SKM-1 treated with dmso at 0.1 percent for 144 hours (cell line): ENCODE measurements at regions not wholly inside any gene's neighbourhood (a gene's known extent, or its start where the extent isn't known, plus 50 kb on each side); places are given as distances from the start of the nearest gene placed in this dataset.
A peak's percentile ranks its signal among the peaks of the same experiment; 100 is the strongest.
"Not testable (repeated sequence)": the region's sequence is repeated elsewhere in the genome, so short reads cannot be mapped to it uniquely, and the experiment has no call there.

Source experiments
- DNase-seq: peaks from one replicate; lab custom pipeline; 2025; ENCODE audit not compliant: unreplicated experiment; lab: John Stamatoyannopoulos, UW

DNA sequence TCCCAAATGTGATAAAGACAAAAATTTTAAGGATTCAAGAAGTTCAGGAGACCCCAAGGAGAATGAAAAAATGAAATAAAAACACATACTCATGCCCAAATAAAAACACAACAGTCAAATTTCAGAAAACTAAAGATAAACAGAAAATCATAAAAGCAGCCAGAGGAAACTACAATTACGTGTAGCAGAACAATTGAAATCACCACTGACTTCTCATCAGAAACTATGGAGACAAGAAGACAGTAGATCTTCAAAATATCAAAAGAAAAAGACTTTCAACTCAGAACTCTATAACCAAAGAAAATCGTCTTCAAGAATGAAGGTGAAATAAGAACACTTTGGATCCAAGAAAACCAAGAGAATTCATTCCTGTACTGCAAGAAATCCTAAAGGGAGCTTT lies 54.9 kb downstream of the DIO3 start:
- no peak for DNase-seq

GRCh38 chr14:101619484-101619883 lies 58.2 kb downstream of the DIO3 start:
- no peak for DNase-seq

DNA sequence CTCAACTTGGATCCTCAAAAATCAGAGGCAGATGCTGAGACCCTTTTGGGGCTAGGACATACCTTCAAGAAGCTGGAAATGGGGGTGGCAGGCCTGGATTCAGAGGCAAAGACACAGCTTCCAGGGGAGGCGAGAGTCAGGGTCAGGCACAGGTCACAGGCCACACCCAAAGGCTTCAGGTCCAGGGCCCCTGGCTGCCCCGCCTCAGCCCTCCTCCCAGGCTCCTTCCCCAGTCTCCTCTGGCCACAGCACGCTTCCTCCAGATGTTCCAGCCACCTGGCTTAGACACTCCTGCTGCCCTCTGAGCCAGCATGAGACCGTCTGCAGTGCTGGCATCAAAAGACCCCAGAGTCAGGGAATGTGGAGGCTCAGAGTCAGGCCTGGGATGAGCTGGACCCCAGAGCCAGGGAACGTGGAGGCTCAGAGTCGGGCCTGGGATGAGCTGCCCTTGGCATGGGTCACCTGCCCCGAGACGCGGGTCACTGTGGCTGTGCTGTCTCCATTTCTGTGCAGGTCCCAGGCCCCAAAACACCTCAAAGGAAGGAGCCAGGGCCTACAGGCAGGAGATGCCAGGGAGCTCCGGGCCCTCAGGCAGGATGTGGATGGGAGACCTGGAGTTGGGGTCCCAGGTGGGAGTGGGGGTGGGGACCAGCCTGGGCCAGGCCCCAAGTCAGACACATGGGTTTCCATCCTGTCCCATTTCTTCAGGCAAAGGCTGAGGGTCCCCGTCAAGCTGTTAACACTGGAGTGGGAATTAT lies 58.9 kb downstream of the DIO3 start:
- DNase-seq, result no peak

DNA sequence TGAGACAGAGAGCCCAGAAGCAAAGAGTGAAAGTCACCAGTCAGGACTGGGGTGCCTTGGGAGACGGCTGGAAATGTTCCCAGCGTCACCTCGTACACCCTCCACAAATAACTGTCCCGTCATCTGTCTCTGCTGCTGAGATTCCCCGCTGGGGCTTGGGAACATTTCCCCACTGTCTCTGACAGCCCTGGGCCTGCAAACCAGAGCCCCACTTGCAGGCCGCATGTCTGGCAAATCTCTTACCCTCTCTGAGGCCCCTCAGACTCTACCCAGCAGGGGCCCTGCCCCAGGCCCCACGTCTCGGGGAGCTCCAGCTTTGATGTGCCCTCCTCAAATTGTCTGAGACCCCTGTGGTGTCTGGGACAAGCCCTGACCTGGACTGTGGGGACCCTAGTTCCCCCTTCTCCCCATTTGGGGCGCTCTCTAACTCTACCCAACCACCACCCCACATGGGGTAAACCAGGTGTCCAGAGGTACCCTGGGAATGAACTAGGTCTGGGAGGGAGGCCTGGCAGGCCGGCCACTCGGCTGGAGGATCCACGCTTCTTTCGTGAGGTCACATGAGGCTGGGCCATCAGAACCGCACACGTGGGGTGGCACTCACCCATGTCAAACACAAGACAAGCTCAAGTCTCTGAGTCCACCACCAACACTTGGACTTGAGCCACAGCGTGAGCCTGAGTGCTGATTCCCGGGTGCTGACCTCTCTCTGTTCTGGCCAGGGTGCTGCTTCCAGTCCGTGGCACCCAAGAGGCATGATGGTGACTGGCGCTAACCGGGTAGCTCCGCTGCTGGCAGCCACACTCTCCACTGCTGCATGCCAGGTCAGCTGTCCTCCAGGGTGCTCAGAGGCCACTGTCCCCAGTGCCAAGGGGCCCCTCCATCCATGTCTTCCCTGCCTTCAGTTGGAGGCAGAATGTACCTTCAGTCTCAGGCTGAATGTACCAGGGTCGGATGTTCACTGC lies 59.8 kb downstream of the DIO3 start:
- DNase-seq, result no peak

DNA sequence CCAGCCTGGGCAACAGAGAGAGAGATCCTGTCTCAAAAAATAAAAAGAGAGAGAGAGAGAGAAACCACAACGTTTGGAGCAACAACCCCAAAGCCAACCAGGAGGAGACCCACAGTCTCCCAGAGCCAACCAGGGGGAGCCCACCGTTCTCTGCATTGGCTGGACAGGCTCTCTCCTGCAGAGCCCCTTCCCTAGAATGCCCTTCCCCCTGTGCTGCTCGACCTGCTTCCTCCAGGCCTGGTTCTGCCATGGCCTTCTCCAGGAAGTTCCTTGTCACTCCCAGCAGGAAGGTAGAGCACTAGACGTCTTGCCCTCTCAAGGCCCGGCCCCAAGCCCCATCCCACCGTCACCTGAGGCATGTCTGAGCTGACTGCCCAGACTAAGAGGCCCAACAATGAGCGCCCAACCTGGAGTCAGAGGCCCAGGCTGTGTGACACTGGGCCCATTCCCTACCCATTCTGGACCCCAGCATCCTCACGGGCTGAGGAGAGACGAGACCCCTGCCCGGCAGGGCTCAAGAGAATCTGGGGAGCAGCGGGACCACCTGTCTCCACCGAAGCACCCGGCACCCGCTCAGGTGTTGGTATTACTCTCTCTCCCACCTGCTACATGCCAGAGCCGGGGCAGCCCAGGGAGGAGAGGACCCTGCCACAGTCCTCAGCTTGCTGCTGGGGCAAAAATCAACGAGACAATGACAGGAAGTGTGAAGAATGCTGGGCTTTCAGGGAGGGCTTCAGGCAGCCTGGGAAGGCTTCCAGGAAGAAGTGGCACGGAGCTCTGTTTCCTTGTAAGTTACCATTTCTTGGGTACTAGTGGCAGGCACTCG lies 61.2 kb downstream of the DIO3 start:
- no peak for DNase-seq

DNA sequence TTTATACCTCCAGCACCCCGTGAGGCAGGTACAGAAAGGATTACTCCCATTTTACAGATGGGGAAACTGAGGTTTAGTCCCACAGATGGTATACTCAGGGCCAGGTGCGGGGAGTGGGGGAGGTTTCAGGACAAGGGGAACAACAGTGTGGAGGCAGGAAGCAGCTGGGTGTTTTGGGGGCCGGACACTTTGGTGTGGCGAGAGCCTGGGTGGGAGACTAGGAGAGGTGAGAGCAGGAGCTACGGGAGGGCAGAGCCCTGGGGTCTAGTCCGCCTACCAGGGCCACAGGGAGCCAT lies 61.7 kb downstream of the DIO3 start:
- no peak for DNase-seq

DNA sequence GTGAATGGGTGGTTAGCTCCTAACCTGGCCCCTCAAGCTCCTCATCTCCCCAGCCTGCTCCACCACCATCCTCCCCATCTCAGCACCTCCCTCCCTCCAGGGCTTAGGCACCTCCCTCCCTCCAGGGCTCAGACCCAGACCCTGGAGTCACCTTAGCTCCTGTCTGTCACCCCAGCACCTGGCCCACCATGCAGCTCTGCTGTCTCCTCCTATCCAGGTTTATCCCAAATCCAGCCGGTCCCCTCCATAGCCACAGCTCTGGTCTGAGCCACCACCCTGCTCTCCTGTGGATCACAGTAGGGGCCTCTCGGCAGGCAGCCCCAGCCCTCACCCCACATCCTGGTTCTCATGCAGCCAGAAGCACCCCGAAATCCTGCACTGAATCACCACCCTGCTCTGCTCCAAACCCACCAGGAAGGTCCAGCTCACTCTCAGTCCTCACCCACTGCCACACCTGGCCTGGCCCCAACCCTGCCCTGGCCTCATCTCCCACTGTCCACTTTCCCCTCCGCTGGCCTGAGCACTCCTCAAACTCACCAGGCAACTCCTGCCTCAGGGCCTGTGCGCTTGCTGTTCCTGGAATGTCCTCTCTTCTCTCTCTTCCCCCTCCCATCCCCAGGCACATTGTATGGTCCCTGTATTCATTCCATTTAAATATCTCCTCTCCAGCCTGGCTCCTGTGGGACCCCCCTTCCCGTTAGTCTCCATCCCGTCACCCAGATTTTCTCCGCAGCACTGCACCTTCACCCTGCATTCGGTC lies 62.6 kb downstream of the DIO3 start:
- no peak for DNase-seq

GRCh38 chr14:101624536-101624935 lies 63.2 kb downstream of the DIO3 start:
- no peak for DNase-seq

- DNase-seq, result no peak
Observed at GRCh38 chr14:101625336-101626097, 64.2 kb downstream of the DIO3 start.

GRCh38 chr14:101626331-101626730 lies 65.0 kb downstream of the DIO3 start:
- DNase-seq, result no peak

DNA sequence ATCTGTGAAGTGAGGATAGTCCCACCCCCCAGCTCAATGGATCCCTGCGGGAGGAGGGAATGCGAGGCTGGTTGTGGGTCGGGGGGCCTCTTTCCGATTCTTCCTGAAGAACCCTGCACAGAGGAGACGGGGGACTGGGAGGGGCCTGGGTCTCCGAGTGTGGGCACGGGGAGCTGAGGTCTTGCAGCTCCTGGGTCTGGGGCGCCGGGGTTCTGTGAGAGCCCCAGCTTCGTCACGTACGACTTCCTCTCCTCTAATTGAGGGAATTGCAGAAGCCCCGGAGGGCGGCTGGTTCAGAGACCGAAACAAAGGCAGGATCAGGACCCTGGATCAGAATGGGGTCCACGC lies 66.6 kb downstream of the DIO3 start:
- DNase-seq, result no peak

DNA sequence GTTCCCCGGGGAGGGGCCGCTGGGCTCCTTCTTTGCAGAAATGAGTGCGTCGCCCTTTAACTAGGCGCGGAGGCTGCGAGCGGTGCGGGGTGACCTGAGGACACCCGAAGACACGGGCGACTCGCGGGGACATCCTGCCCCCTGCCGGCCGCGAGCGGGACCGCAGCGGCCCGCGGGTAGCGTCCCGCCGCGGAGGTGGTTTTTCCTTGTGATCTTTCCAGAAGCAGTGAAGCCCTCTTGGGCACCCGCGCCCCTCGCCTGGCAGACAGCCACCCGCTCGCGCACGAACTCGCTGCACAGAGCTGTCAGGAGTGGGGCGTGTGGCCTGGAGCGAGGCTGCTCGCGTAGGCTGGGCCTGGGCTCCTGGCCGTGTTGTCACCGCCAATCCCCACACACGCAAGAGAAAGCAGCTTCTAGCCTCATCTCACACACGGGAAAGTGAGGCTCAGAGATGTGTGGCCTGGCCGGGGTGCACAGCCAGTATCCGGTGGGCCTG lies 67.2 kb downstream of the DIO3 start:
- DNase-seq, result peak; percentile 33

DNA sequence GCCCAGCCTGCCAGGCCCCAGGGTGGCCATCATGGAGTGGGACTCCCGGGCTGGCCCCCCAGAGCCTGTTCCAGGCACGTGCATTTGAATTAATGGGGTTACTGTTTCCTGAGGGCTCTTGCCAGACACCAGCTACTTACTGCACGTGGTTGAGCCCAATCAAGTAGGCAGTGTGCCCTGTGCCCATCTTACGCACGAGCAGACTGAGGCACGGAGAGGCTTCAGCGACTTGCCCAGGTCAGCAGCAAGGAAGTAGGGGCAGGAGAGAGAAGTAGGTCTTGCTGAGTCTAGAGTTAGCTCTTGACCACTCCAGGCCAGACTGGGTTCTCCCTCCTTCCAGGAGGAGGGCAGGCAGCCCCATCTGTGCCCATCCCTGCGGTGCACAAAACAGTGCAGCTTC lies 67.7 kb downstream of the DIO3 start:
- DNase-seq, result no peak

DNA sequence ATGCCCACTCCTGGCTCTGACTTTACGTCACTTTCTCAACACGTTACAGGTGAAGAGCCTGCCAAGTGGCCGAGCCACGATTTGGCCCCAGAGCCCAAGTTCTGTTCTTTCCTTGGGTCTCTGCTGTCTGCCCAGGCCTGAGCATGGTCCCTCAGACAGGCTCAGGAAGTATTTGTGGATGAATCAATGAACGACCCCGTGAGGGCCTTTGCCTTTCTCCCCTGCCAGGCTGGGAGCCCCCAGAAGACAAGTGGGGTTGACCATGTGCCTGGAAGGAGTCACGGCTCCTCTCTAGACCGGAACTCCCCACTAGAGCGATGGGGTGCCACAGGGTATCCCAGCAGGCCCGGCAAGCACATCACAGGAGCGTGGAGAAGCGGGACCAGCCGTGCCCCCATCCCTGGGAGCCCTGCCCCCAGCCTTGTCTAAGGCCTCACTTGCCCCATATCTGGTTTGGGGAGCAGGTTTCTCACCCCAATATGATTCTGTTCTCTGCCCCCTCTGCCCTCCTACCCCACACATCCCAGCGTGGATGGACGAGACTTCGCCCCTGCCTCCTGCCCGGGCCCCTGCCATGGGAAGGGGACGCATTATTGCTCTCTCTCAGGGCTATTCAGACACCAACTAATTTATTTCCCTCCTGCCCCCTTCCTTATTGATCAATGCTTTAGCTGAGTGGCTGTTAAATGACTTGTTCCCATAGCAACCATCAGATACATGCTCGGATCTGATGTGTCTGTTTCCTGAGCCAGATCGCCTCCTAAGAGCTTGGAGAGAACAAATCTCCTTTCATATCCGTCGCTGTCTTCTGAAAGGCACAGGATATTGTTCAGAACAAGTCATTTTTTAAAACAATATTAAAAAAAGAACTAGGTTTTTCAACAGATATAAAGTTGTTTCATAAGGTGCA lies 69.0 kb downstream of the DIO3 start:
- no peak for DNase-seq

GRCh38 chr14:101631199-101631598 lies 69.9 kb downstream of the DIO3 start:
- DNase-seq, result no peak

- DNase-seq, result not testable (repeated sequence)
Observed at GRCh38 chr14:101631970-101632369, 70.7 kb downstream of the DIO3 start.

DNA sequence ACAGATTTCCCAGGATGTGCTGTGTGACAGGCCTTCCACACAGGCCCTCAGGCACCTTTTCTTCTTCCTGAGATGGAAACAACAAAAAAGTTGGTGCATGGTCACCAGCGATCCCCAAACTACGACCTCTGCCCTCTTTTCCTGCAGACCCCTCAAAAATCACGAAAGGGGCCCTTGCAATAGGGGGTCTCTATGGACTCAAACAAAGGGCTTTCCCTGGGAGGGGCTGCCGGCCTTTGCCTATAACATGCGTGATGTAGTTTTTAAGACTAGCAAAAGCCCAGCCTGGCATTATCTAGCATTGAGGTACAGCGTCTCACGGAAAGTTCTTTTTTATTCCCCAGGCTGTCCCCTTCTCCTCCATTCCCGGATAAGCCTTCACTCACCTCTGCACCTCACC lies 71.2 kb downstream of the DIO3 start:
- DNase-seq, result no peak

DNA sequence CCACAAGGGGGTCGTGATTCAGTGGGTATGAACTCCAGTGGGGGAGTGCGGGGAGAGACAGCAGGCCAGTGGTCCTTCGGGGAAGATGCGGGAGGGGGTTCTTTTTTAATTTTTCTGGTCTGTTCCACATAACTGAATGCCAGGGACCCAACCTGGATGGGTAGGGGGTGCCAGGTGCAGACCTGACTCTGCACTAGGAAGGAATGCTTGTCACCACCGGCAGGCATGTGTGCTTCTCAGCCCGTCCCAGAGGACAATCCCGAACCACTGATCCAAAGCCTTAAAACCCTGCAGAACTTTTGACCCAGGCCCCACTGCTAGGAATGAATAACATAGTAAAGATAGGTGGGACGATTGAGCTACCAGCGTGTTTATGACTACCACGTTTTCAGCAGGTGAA lies 72.0 kb downstream of the DIO3 start:
- DNase-seq, result no peak
